HCT116 (cell line): ENCODE measurements at regions not wholly inside any gene's neighbourhood (a gene's known extent, or its start where the extent isn't known, plus 50 kb on each side); places are given as distances from the start of the nearest gene placed in this dataset.

Source experiments
- ATAC-seq: fragments of 200-7000 bp; cut with Tn5 transposase; 2 replicates; pipeline ENCODE4 v1.9.1; 2020; ENCODE audit warnings: mild to moderate bottlenecking, moderate library complexity
- BruUV-seq: library from RNA; stranded (reverse); fragments of 400-500 nt; replicated peaks from 2 replicates; lab custom pipeline; 2021; lab: Mats Ljungman, UMichigan
- CTCF ChIA-PET: fragments of 300-600 bp; sonication (Branson Sonifier 250); formaldehyde crosslinking; loops from one replicate; lab custom pipeline; 2021; ENCODE audit warnings: antibody characterized with exemption; lab: Charles Lee
- POLR2A ChIA-PET: fragments of 300-600, 350-600 bp; sonication (Branson Sonifier 250); formaldehyde crosslinking; loops from one replicate; lab custom pipeline; 2021; ENCODE audit warnings: antibody characterized with exemption; lab: Charles Lee
- RAD21 ChIA-PET, 2 experiments: fragments of 300-600 bp; sonication (Branson Sonifier 250); formaldehyde crosslinking; loops; one replicate each; lab custom pipeline; 2023; ENCODE audit warnings: low total read pairs in 2 of 2; ENCODE audit not compliant: uncharacterized antibody in 2 of 2, unreplicated experiment in 2 of 2, low non-redundant PET in 1 of 2; lab: Charles Lee
- DNase-seq: peaks from one replicate; pipeline ENCODE4 v3.0.0-alpha.2; 2010; ENCODE audit warnings: low read depth, low spot score
- H2AFZ ChIP-seq: fragments of 200-600 bp; shearing (Covaris generic), sonication (generic); 2 replicates; pipeline ENCODE4 v1.6.1; 2017; ENCODE audit warnings: low read depth, mixed run types, mixed read lengths, antibody characterized with exemption, low read length; ENCODE audit not compliant: poor library complexity, severe bottlenecking
- H3K27ac ChIP-seq: 2 replicates; pipeline ENCODE4 v1.5.1; 2012; ENCODE audit warnings: low read depth, low read length
- H3K27me3 ChIP-seq: fragments of 200-600 bp; sonication (generic); 2 replicates; pipeline ENCODE4 v1.6.1; 2016; ENCODE audit warnings: mixed run types, low read length, mixed read lengths; ENCODE audit not compliant: insufficient read depth
- H3K36me3 ChIP-seq, 2 experiments: fragments of 200-500 bp in 1 of 2; fragments of 200-600 bp in 1 of 2; sonication (Bioruptor generic) in 1 of 2; sonication (generic) in 1 of 2; 2 replicates each; pipeline versions ENCODE4 v1.5.1 to v1.6.1; 2014 to 2016; ENCODE audit warnings: low read length in 2 of 2, inconsistent platforms in 1 of 2, mixed read lengths in 1 of 2, mixed run types in 1 of 2; ENCODE audit not compliant: insufficient read depth in 2 of 2, control insufficient read depth in 1 of 2
- H3K4me1 ChIP-seq, 2 experiments: fragments of 200-600 bp in 1 of 2; sonication (generic) in 1 of 2; 2 replicates each; pipeline versions ENCODE4 v1.5.1 to v1.6.1; 2012 to 2017; ENCODE audit warnings: low read length in 2 of 2, inconsistent platforms in 1 of 2, mild to moderate bottlenecking in 1 of 2, mixed read lengths in 1 of 2, mixed run types in 1 of 2, moderate library complexity in 1 of 2; ENCODE audit not compliant: insufficient read depth in 2 of 2, control insufficient read depth in 1 of 2
- H3K4me2 ChIP-seq: fragments of 200-600 bp; sonication (generic); 2 replicates; pipeline ENCODE4 v1.6.1; 2017; ENCODE audit warnings: mixed run types, low read length, mixed read lengths
- H3K4me3 ChIP-seq, 2 experiments: fragments of 200-600 bp in 1 of 2; sonication (generic) in 1 of 2; replicated peaks in 1 of 2; 2 replicates each; pipeline ENCODE4 v1.5.1; 2011 to 2016; ENCODE audit warnings: low read length in 2 of 2, control low read depth in 1 of 2, low read depth in 1 of 2, mild to moderate bottlenecking in 1 of 2, mixed read lengths in 1 of 2, mixed run types in 1 of 2
- H3K79me2 ChIP-seq: fragments of 200-600 bp; sonication (generic); 2 replicates; pipeline ENCODE4 v1.6.1; 2017; ENCODE audit warnings: mild to moderate bottlenecking, mixed run types, low read length, moderate library complexity, mixed read lengths; ENCODE audit not compliant: insufficient read depth
- H3K9ac ChIP-seq: fragments of 200-600 bp; sonication (generic); 2 replicates; pipeline ENCODE4 v1.6.1; 2016; ENCODE audit warnings: low read length, mixed read lengths
- H3K9me2 ChIP-seq: fragments of 200-600 bp; sonication (generic), shearing (Covaris generic); 2 replicates; pipeline ENCODE4 v1.6.1; 2017; ENCODE audit warnings: mixed run types, mild to moderate bottlenecking, moderate library complexity; ENCODE audit not compliant: insufficient read depth
- H3K9me3 ChIP-seq, 2 experiments: fragments of 200-500 bp in 1 of 2; fragments of 200-600 bp in 1 of 2; sonication (Bioruptor generic) in 1 of 2; sonication (generic) in 1 of 2; 2 replicates each; pipeline ENCODE4 v1.6.1; 2014 to 2017; ENCODE audit warnings: low read length in 2 of 2, mixed read lengths in 2 of 2, inconsistent platforms in 1 of 2, low read depth in 1 of 2, mild to moderate bottlenecking in 1 of 2, mixed run types in 1 of 2, moderate library complexity in 1 of 2; ENCODE audit not compliant: control insufficient read depth in 1 of 2, insufficient read depth in 1 of 2
- H4K20me1 ChIP-seq: fragments of 200-600 bp; sonication (generic), shearing (Covaris generic); 2 replicates; pipeline ENCODE4 v1.6.1; 2017; ENCODE audit warnings: mixed run types, mild to moderate bottlenecking, moderate library complexity; ENCODE audit not compliant: insufficient read depth
- CBX3 ChIP-seq: IDR thresholded peaks from 2 replicates; pipeline ENCODE4 v1.6.1; 2012; ENCODE audit warnings: low read depth
- CEBPB ChIP-seq: IDR thresholded peaks from 2 replicates; pipeline ENCODE4 v1.6.1; 2012; ENCODE audit warnings: low read depth
- EGR1 ChIP-seq: IDR thresholded peaks from 2 replicates; pipeline ENCODE4 v1.6.1; 2012; ENCODE audit warnings: low read depth
- ELF1 ChIP-seq: IDR thresholded peaks from 2 replicates; pipeline ENCODE4 v1.6.1; 2012; ENCODE audit warnings: low read depth, borderline replicate concordance
- JUND ChIP-seq: IDR thresholded peaks from 2 replicates; pipeline ENCODE4 v1.6.1; 2012
- POLR2AphosphoS5 ChIP-seq: IDR thresholded peaks from 2 replicates; pipeline ENCODE4 v1.6.1; 2011; ENCODE audit warnings: mild to moderate bottlenecking, low read depth, low read length, moderate library complexity
- SP1 ChIP-seq: IDR thresholded peaks from 2 replicates; pipeline ENCODE4 v1.6.1; 2012; ENCODE audit warnings: low read depth
- YY1 ChIP-seq: IDR thresholded peaks from 2 replicates; pipeline ENCODE4 v1.6.1; 2011; ENCODE audit warnings: low read length, low read depth, moderate library complexity, mild to moderate bottlenecking; ENCODE audit not compliant: insufficient replicate concordance; ENCODE audit errors: extremely low read depth
- ZNF274 ChIP-seq: fragments of 200-500 bp; sonication (Bioruptor generic); IDR thresholded peaks from 2 replicates; pipeline ENCODE4 v1.6.1; 2014; ENCODE audit warnings: mild to moderate bottlenecking, low read depth, low read length, inconsistent platforms
- intact Hi-C: fragments of 100-400 bp; cut with micrococcal nuclease; formaldehyde crosslinking; loops from 2 replicates; pipeline ENCODE4 v1.10.0; 2022
- TF ChIP-seq, protein P1 (sequence below): IDR thresholded peaks from 2 replicates; pipeline ENCODE4 v1.6.1; 2011; ENCODE audit warnings: mild to moderate bottlenecking, low read length, moderate library complexity; ENCODE audit not compliant: insufficient replicate concordance; ENCODE audit errors: extremely low read depth
- TF ChIP-seq, protein P2 (sequence below), 3 experiments: fragments of 200-600 bp in 1 of 3; sonication (generic) in 1 of 3; IDR thresholded peaks in 2 of 3; conservative IDR thresholded peaks in 1 of 3; 2 replicates each; pipeline ENCODE4 v1.5.1; 2012 to 2017; ENCODE audit warnings: low read depth in 2 of 3, low read length in 2 of 3, antibody characterized with exemption in 1 of 3, borderline replicate concordance in 1 of 3, control low read depth in 1 of 3, mild to moderate bottlenecking in 1 of 3, mixed read lengths in 1 of 3, mixed run types in 1 of 3, moderate library complexity in 1 of 3; ENCODE audit not compliant: insufficient read depth in 1 of 3
- TF ChIP-seq, protein P3 (sequence below): IDR thresholded peaks from 2 replicates; pipeline ENCODE4 v1.6.1; 2012
- TF ChIP-seq, protein P4 (sequence below): IDR thresholded peaks from 2 replicates; pipeline ENCODE4 v1.6.1; 2012

DNA sequence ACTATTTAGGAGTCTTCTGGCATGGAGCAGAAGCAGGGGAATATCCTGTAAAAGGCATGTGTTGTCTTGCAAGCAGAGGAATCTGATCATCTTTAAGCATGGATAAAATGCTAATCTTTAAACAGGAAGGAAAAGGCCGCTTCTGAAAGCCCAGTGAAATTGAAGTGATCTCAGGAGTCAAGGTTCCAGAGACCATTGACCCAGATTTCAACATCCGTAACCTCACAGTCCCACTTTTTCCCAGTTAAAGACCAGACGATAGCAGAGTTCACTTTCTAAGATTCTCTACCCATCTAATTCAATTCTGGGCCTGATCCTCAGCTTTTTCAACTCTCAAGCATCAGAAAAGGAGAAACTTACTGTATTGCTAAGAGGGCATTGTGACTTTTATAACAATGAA lies 332.2 kb upstream of the LRP1B start:
- Histone ChIP-seq H3K4me2 (no peak overlapping the region), H3K9ac (no peak overlapping the region), H3K9me2 (no peaks in the 10 kb centered on the region), H4K20me1 (no peaks in the 10 kb centered on the region), H3K27me3 (no peaks in the 10 kb centered on the region), H3K4me3 (no peak overlapping the region), H3K27ac (no peak overlapping the region), H3K79me2 (no peaks in the 10 kb centered on the region), H3K9me3 (no peaks in the 10 kb centered on the region), H2AFZ (no peak overlapping the region), H3K4me1 (no peaks in the 10 kb centered on the region), H3K36me3 (no peaks in the 10 kb centered on the region)
- intact Hi-C loops = no loop called here
- POLR2A ChIA-PET = no interaction called here
- CTCF ChIA-PET = no interaction called here
- DNase-seq (no peak), ATAC-seq (no peak)
- BruUV-seq = no TSS peak
- no peak for TF ChIP-seq CEBPB
- TF ChIP-seq POLR2AphosphoS5 = no peak
- TF ChIP-seq ZNF274 = no peak
- TF ChIP-seq JUND = no peak
- TF ChIP-seq, protein P1, sequence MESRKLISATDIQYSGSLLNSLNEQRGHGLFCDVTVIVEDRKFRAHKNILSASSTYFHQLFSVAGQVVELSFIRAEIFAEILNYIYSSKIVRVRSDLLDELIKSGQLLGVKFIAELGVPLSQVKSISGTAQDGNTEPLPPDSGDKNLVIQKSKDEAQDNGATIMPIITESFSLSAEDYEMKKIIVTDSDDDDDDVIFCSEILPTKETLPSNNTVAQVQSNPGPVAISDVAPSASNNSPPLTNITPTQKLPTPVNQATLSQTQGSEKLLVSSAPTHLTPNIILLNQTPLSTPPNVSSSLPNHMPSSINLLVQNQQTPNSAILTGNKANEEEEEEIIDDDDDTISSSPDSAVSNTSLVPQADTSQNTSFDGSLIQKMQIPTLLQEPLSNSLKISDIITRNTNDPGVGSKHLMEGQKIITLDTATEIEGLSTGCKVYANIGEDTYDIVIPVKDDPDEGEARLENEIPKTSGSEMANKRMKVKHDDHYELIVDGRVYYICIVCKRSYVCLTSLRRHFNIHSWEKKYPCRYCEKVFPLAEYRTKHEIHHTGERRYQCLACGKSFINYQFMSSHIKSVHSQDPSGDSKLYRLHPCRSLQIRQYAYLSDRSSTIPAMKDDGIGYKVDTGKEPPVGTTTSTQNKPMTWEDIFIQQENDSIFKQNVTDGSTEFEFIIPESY = no peak
- no peak for TF ChIP-seq EGR1
- TF ChIP-seq, protein P2, sequence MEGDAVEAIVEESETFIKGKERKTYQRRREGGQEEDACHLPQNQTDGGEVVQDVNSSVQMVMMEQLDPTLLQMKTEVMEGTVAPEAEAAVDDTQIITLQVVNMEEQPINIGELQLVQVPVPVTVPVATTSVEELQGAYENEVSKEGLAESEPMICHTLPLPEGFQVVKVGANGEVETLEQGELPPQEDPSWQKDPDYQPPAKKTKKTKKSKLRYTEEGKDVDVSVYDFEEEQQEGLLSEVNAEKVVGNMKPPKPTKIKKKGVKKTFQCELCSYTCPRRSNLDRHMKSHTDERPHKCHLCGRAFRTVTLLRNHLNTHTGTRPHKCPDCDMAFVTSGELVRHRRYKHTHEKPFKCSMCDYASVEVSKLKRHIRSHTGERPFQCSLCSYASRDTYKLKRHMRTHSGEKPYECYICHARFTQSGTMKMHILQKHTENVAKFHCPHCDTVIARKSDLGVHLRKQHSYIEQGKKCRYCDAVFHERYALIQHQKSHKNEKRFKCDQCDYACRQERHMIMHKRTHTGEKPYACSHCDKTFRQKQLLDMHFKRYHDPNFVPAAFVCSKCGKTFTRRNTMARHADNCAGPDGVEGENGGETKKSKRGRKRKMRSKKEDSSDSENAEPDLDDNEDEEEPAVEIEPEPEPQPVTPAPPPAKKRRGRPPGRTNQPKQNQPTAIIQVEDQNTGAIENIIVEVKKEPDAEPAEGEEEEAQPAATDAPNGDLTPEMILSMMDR (IDR thresholded peaks at IDR 0.05 in 2 of 3, conservative IDR thresholded peaks at IDR 0.05 in 1 of 3; ENCODE audit: borderline replicate concordance in 1 of 3, insufficient read depth in 1 of 3, low read depth in 2 of 3, low read length in 2 of 3) = no peak
- TF ChIP-seq, protein P3, sequence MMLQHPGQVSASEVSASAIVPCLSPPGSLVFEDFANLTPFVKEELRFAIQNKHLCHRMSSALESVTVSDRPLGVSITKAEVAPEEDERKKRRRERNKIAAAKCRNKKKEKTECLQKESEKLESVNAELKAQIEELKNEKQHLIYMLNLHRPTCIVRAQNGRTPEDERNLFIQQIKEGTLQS = no peak
- TF ChIP-seq, protein P4, sequence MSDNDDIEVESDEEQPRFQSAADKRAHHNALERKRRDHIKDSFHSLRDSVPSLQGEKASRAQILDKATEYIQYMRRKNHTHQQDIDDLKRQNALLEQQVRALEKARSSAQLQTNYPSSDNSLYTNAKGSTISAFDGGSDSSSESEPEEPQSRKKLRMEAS = no peak
- TF ChIP-seq YY1 = no peak
- TF ChIP-seq SP1 = no peak
- TF ChIP-seq CBX3 = no peak
- TF ChIP-seq ELF1 = no peak
- RAD21 ChIA-PET = no interaction called here
